HepG2 (cell line): ENCODE measurements at regions not wholly inside any gene's neighbourhood (a gene's known extent, or its start where the extent isn't known, plus 50 kb on each side); places are given as distances from the start of the nearest gene placed in this dataset.

ENCODE experiments used
- ATAC-seq: fragments of 200-7000 bp; cut with Tn5 transposase; 3 replicates; pipeline ENCODE4 v1.9.1; 2020; ENCODE audit warnings: mild to moderate bottlenecking, moderate library complexity
- BruUV-seq: library from RNA; stranded (reverse); fragments of 400-500 nt; replicated peaks from 2 replicates; lab custom pipeline; 2021; lab: Mats Ljungman, UMichigan
- CTCF ChIA-PET: fragments of 300-600 bp; formaldehyde crosslinking; extraction: SDS; loops from one replicate; lab custom pipeline; 2021; ENCODE audit warnings: low total read pairs, inconsistent platforms, low intra/inter-chr PET ratio; lab: Yijun Ruan, JAX
- POLR2A ChIA-PET: fragments of 350-600 bp; sonication (Branson Sonifier 250); formaldehyde crosslinking; loops from one replicate; lab custom pipeline; 2020; ENCODE audit warnings: antibody characterized with exemption, inconsistent platforms; lab: Yijun Ruan, JAX
- DNase-seq: peaks from one replicate; pipeline ENCODE4 v3.0.0-alpha.2; 2015; ENCODE audit warnings: low spot score
- FAIRE-seq: peaks from 3 replicates; lab custom pipeline; 2011; peaks lifted over from hg19 to GRCh38; lab: Jason Lieb, UNC
- H2AFZ ChIP-seq: one replicate; pipeline ENCODE4 v1.6.1; 2011; ENCODE audit warnings: low read length, inconsistent platforms
- H3K27ac ChIP-seq: fragments of 300-600 bp; 3 replicates; pipeline ENCODE4 v1.8.0; 2011; ENCODE audit warnings: mixed run types, mild to moderate bottlenecking, mixed read lengths, low read length, inconsistent platforms; ENCODE audit not compliant: insufficient read depth; ENCODE audit errors: extremely low read length
- H3K27me3 ChIP-seq, 2 experiments: fragments of 200-600 bp in 1 of 2; 2 replicates in 1 of 2; 3 replicates in 1 of 2; pipeline versions ENCODE4 v1.6.0 to v1.8.0; 2011; ENCODE audit warnings: low read length in 2 of 2, mild to moderate bottlenecking in 2 of 2, moderate library complexity in 2 of 2, inconsistent platforms in 1 of 2; ENCODE audit not compliant: insufficient read depth in 2 of 2, control insufficient read depth in 1 of 2
- H3K36me3 ChIP-seq, 2 experiments: fragments of 200-600 bp in 1 of 2; replicated peaks in 1 of 2; 2 replicates in 1 of 2; 3 replicates in 1 of 2; pipeline versions ENCODE4 v1.5.1 to v1.8.0; 2011; ENCODE audit warnings: low read length in 2 of 2, inconsistent platforms in 1 of 2; ENCODE audit not compliant: insufficient read depth in 2 of 2, control insufficient read depth in 1 of 2
- H3K4me1 ChIP-seq: 2 replicates; pipeline ENCODE4 v1.5.1; 2012; ENCODE audit warnings: low read length, inconsistent platforms; ENCODE audit not compliant: insufficient read depth
- H3K4me2 ChIP-seq: 2 replicates; pipeline ENCODE4 v1.6.0; 2011; ENCODE audit warnings: low read depth, low read length, inconsistent platforms
- H3K4me3 ChIP-seq, 3 experiments: fragments of 200-600 bp in 1 of 3; sonication (generic), shearing (Covaris generic) in 1 of 3; replicated peaks in 1 of 3; 2 replicates each; pipeline ENCODE4 v1.5.1; 2011 to 2016; ENCODE audit warnings: low read length in 3 of 3, inconsistent platforms in 2 of 3, low read depth in 2 of 3, mild to moderate bottlenecking in 2 of 3, control low read depth in 1 of 3, mixed read lengths in 1 of 3; ENCODE audit not compliant: insufficient read depth in 1 of 3
- H3K79me2 ChIP-seq: one replicate; pipeline ENCODE4 v1.6.1; 2011; ENCODE audit warnings: low read length, inconsistent platforms; ENCODE audit not compliant: insufficient read depth
- H3K9ac ChIP-seq: 2 replicates; pipeline ENCODE4 v1.6.0; 2011; ENCODE audit warnings: mild to moderate bottlenecking, low read depth, low read length, inconsistent platforms; ENCODE audit not compliant: insufficient read depth
- H3K9me3 ChIP-seq: 2 replicates; pipeline ENCODE4 v1.5.1; 2012; ENCODE audit warnings: mild to moderate bottlenecking, low read length
- H4K20me1 ChIP-seq: 2 replicates; pipeline ENCODE4 v1.6.0; 2011; ENCODE audit warnings: inconsistent platforms, mild to moderate bottlenecking, low read length, moderate library complexity; ENCODE audit not compliant: insufficient read depth
- ADNP ChIP-seq: sonication (generic); formaldehyde crosslinking; IDR thresholded peaks from 2 replicates; pipeline ENCODE4 v1.4.0; 2020; ENCODE audit warnings: missing genetic modification reagents
- ATAD3A ChIP-seq: sonication (generic); formaldehyde crosslinking; IDR thresholded peaks from 2 replicates; pipeline ENCODE4 v1.4.0; 2020; ENCODE audit warnings: missing genetic modification reagents
- CEBPG ChIP-seq: IDR thresholded peaks from 2 replicates; pipeline ENCODE4 v1.6.1; 2016
- EEA1 ChIP-seq: sonication (generic); formaldehyde crosslinking; IDR thresholded peaks from 2 replicates; pipeline ENCODE4 v1.5.1; 2020; ENCODE audit warnings: mild to moderate bottlenecking, missing genetic modification reagents, borderline replicate concordance
- KLF9 ChIP-seq: IDR thresholded peaks from 2 replicates; pipeline ENCODE4 v1.6.1; 2016; ENCODE audit warnings: low read depth
- KMT2B ChIP-seq: IDR thresholded peaks from 2 replicates; pipeline ENCODE4 v1.6.1; 2016; ENCODE audit warnings: missing genetic modification reagents, missing compliant biosample characterization
- MXD4 ChIP-seq: IDR thresholded peaks from 2 replicates; pipeline ENCODE4 v1.6.1; 2016; ENCODE audit warnings: mild to moderate bottlenecking, missing biosample characterization, missing genetic modification reagents
- MYPOP ChIP-seq: sonication (generic); formaldehyde crosslinking; IDR thresholded peaks from 2 replicates; pipeline ENCODE4 v1.8.1; 2023; ENCODE audit warnings: mild to moderate bottlenecking, moderate library complexity, missing genetic modification reagents
- PAXIP1 ChIP-seq: sonication (generic); formaldehyde crosslinking; conservative IDR thresholded peaks from 2 replicates; pipeline ENCODE4 v1.4.0; 2020; ENCODE audit warnings: mild to moderate bottlenecking, missing genetic modification reagents, moderate library complexity
- SMYD3 ChIP-seq: sonication (generic); formaldehyde crosslinking; IDR thresholded peaks from 2 replicates; pipeline ENCODE4 v1.8.1; 2023; ENCODE audit warnings: mild to moderate bottlenecking, missing genetic modification reagents
- SNAPC5 ChIP-seq: sonication (generic); formaldehyde crosslinking; IDR thresholded peaks from 2 replicates; pipeline ENCODE4 v1.8.1; 2023; ENCODE audit warnings: mild to moderate bottlenecking, missing genetic modification reagents, borderline replicate concordance
- SP2 ChIP-seq: sonication (generic); formaldehyde crosslinking; IDR thresholded peaks from 2 replicates; pipeline ENCODE4 v1.5.1; 2020; ENCODE audit warnings: mild to moderate bottlenecking, missing genetic modification reagents
- SUZ12 ChIP-seq: fragments of 150-350 bp; IDR thresholded peaks from 2 replicates; pipeline ENCODE4 v1.6.1; 2014; ENCODE audit warnings: low read depth, low read length
- ZFP82 ChIP-seq: sonication (generic); formaldehyde crosslinking; IDR thresholded peaks from 2 replicates; pipeline ENCODE4 v1.5.1; 2020; ENCODE audit warnings: mild to moderate bottlenecking, missing genetic modification reagents, borderline replicate concordance
- ZNF101 ChIP-seq: sonication (generic); formaldehyde crosslinking; IDR thresholded peaks from 2 replicates; pipeline ENCODE4 v1.4.0; 2020; ENCODE audit warnings: mild to moderate bottlenecking, low read depth, missing genetic modification reagents, borderline replicate concordance
- ZNF138 ChIP-seq: sonication (generic); formaldehyde crosslinking; IDR thresholded peaks from 2 replicates; pipeline ENCODE4 v1.5.0; 2020; ENCODE audit warnings: mild to moderate bottlenecking, low read depth, missing genetic modification reagents
- ZNF234 ChIP-seq: sonication (generic); formaldehyde crosslinking; conservative IDR thresholded peaks from 2 replicates; pipeline ENCODE4 v1.5.1; 2020; ENCODE audit warnings: mild to moderate bottlenecking, missing genetic modification reagents
- ZNF460 ChIP-seq: sonication (generic); formaldehyde crosslinking; IDR thresholded peaks from 2 replicates; pipeline ENCODE4 v1.5.1; 2020; ENCODE audit warnings: missing genetic modification reagents, mild to moderate bottlenecking, borderline replicate concordance
- ZNF569 ChIP-seq: sonication (generic); formaldehyde crosslinking; IDR thresholded peaks from 2 replicates; pipeline ENCODE4 v1.5.0; 2020; ENCODE audit warnings: mild to moderate bottlenecking, missing genetic modification reagents, moderate library complexity, borderline replicate concordance
- WGBS: methylation state at CpG from one replicate; pipeline ENCODE4 v1.1.6; 2017; ENCODE audit warnings: low lambda C conversion rate; 5-methylcytosine and 5-hydroxymethylcytosine counted together
- in situ Hi-C: cut with HindIII; loops from 2 replicates; pipeline ENCODE4 v1.10.0; 2017; ENCODE audit warnings: low pct_unique_long_range_greater_than_20kb; ENCODE audit not compliant: extremely low pct_ligation_motif_present
- intact Hi-C: fragments of 100-400 bp; cut with micrococcal nuclease; formaldehyde crosslinking; loops from one replicate; pipeline ENCODE4 v1.10.0; 2022; ENCODE audit not compliant: unreplicated experiment

- BruUV-seq: no TSS peak
- Histone ChIP-seq H3K27me3 (no peaks in the 10 kb centered on the region; a peak in 1 of 5 replicates), H3K9me3 (no peaks in the 10 kb centered on the region), H3K4me1 (no peaks in the 10 kb centered on the region), H3K9ac (no peak overlapping the region), H3K36me3 (no peaks in the 10 kb centered on the region), H4K20me1 (no peaks in the 10 kb centered on the region), H3K79me2 (no peaks in the 10 kb centered on the region), H3K4me3 (no peak overlapping the region), H2AFZ (no peak overlapping the region), H3K4me2 (no peak overlapping the region), H3K27ac (no peak overlapping the region)
- TF ChIP-seq MXD4 (CRISPR knock-in tag) (no peak), PAXIP1 (CRISPR knock-in tag) (no peak), ZNF138 (CRISPR knock-in tag) (no peak), SNAPC5 (CRISPR knock-in tag) (no peak), ZNF569 (CRISPR knock-in tag) (no peak), ZFP82 (no peak), ZNF101 (CRISPR knock-in tag) (no peak), KLF9 (CRISPR knock-in tag) (no peak), CEBPG (CRISPR knock-in tag) (no peak), KMT2B (CRISPR knock-in tag) (no peak), SP2 (no peak), ZNF234 (CRISPR knock-in tag) (no peak), ZNF460 (CRISPR knock-in tag) (no peak), ADNP (CRISPR knock-in tag) (no peak), EEA1 (CRISPR knock-in tag) (no peak), MYPOP (no peak), ATAD3A (no peak), SUZ12 (no peak), SMYD3 (no peak)
- no peak for DNase-seq
- no peak for FAIRE-seq
- ChIA-PET POLR2A (no interaction called here), CTCF (no interaction called here)
- intact Hi-C loops (no loop called here), in situ Hi-C loops (no loop called here)
- no peak for ATAC-seq
- WGBS: 0% methylated on average over 2 of the region's 4 CpGs
Observed at GRCh38 chr5:175032741-175033151, 308.4 kb downstream of the MSX2 start.
